Posterior vena cava (tissue), 2 donors: ENCODE measurements at regions not wholly inside any gene's neighbourhood (a gene's known extent, or its start where the extent isn't known, plus 50 kb on each side); places are given as distances from the start of the nearest gene placed in this dataset.

Experiments used
- DNase-seq: peaks from one replicate; pipeline ENCODE4 v3.0.0-alpha.2; 2020; ENCODE audit warnings: low spot score
- intact Hi-C, 2 donors: fragments of 100-400 bp; cut with DNase I; formaldehyde crosslinking; loops; one replicate each; pipeline versions ENCODE4 v1.14.1 to v1.14.2; 2022 to 2023
- donor health status: DM: yes; HTN: yes; CAD: no.
- donor health status: DM: yes; HTN: yes; CAD: no.

DNA sequence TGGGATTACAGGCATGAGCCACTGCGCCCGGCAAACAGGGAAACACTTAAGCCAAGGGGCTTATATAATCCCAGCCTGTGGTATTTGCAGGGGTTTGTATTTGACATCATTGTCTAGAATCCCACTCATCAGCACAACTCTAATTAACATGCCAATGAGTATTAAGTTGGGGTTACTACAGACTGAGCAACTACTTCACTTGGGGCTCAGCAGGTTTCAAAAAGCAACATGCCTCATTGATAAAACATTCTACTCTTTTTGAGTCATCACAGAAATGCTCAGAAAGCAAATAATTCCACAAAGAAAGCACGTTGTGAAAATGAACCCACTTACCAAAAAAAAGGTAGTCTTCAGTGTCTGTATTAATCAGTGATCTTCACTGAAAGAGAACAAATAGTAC is 236.9 kb upstream of the CELF2 start:
- intact Hi-C loops = no loop called here
- DNase-seq = no peak

DNA sequence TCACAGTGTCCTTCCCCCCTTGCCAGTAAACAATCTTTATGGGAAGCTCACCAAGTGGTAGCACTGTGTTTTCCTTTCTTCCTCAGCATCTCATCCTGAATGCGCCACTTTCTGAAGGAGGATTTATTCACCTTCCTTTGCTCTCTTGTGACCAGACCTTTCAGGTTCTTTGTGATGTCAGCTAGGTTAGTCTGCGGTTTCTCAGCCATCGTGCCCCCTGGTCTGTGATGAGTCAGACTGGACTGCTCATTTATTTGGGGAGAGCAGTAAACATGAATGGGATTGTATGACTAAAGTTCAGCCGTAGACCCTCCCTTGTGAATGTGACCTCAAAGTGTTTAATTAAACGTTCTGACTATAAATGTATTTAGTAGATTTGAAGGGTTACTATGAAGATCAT is 235.1 kb upstream of the CELF2 start:
- DNase-seq = no peak
- intact Hi-C loops = no loop called here

DNA sequence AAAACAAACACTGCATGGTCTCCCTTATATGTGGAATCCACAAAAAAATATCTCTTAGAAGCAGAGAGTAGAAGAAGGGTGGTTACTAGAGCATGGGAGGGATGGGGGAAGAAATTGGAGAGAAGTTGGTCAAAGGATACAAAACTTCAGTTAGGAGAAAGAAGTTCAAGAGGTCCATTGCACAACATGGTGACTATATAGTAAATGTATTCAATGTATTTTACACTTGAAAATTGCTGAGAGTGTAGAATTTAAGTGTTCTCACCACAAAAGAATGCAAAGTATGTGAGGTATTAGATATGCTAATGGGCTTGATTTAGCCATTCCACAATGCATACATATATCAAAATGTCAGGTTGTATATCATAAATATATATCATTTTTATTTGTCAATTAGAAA is 232.0 kb upstream of the CELF2 start:
- DNase-seq = no peak
- intact Hi-C loops = no loop called here

DNA sequence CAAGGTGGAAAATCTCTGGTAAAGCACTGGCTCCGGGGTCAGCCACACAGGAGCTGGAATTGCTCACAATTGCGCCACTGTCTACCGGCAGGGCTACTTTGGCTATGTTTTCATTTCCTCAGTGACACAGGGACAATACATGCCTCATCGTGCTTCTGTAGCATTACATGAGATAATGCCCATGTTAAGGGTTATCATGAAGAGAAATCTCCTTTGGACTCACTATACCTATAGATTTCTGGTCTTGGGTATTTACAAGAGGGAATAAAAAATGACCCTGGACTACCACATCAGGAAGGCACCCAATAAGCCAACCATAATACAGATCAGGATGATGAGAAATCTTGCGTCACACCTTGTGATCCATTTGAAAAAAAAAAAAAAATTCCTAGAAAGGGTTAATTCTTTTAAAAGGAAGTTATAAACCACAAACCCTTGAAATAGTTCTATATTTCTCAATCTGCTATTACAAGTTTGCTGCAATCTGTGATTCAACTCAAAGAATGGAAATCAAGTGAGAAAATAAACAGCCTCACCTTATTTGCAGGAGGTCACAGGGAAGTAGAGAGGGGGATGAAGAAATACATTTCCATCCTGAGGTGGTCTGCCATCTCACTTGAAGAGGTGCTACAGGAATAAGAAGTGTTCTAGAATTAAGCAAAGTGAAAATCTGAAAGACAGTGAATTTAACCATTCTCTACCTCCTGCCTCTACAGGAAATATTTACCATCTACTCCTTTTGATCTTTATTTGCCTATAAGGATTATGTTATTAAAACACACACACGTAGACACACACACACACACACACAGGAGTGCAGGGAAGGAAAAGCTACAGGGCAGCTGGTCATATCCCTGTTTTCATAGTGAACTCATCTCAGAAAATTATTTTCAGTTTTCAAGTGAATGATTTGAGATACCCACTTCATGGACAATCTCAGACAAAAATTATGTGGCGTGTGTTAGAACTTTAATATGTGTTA is 231.3 kb upstream of the CELF2 start:
- no peak for DNase-seq
- intact Hi-C loops = no loop called here

DNA sequence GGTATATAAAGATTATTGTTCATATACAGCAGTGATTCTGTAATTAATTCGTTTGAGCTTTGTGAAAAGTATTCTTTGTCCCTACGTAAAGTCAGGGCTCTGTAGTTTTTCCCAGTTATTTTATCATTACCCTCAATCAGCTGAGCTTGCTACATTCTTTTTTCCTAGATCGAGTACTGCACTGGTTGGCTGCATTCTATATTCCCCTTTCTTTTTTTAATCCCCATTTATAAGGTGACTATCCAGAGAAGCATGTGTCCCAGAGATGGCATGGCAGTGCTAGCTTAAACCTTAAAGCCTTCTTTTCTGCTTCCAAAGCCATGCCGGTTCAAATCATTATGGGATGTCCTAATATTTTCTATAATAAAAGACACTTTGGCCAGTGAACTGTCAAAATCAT is 230.1 kb upstream of the CELF2 start:
- intact Hi-C loops = no loop called here
- DNase-seq = no peak

DNA sequence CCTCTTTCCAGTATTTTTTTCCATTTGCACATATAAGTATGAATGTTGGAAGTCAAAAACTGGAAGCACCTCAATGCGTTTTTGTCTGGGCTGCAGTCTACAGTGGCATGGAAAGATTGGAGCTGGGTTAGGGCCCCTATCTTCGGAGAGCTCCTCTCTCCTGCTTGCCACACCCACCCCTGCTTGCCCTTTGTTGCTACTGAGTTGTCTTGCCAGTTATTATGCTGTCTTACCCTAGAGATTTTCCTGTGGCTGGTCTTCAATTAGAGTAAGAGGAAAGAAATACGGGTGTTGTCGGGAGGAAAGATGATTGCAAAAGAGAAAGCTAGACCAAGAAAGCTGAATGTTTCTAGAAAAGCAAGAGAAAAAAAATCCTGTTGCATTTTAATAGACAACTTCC is 228.9 kb upstream of the CELF2 start:
- intact Hi-C loops = no loop called here
- no peak for DNase-seq

DNA sequence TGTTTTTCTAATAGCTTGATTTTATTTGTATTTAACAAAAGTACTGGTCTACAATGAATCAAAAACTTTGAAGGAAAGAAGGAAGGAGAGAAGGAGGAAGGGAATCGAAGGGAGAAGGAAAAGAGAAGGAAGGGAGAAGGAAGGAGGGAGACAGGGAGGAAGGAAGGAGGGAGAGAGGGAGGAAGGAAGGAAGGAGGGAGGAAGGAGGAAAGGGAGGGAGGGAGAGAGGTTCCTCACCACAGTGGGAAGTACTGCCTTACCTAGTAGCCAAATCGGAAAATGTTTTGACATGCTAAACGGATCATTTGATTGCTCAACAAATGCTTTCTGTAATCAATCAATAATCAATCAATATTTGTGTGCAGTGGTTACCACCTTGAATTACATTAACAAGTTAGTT is 225.8 kb upstream of the CELF2 start:
- DNase-seq = no peak
- intact Hi-C loops = no loop called here

DNA sequence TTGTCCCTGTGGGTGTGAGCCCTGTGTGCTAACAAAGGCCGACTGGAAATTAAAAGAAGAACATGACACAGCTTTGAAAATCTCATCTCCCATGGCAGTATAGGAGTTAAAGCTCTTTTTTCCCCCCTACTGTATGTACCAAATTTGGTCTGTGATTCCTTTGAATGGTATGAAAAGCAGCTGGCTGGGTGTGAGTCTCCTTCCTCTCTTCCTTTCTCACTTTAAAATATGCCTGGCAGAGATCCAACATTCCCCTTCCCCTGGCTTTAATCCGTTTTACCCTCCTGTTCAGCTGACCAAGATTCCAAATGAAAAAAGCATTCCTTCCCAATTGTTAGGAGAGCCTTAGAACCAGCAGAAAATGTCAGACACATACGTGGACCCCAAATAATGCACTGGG is 225.0 kb upstream of the CELF2 start:
- DNase-seq = no peak
- intact Hi-C loops = no loop called here

DNA sequence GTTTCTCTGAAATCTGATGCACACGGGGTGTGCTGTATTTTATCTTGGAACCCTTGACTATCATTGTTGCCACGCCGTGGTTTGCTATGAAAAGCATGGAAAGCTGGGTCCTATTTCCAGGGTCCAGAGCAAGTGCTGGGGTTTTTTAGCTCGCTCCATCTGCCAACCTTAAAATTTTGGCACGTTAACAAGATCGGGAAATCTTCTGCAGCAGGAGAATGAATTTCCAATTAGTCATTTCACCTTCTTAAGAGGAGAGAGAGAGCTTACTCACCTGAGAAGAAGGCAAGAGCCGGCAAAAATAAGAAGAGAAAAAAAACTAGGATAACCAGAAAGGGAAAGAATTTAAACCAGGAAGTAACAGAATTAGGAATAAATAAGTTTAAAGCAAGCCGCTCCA is 223.6 kb upstream of the CELF2 start:
- DNase-seq = no peak
- intact Hi-C loops = no loop called here

DNA sequence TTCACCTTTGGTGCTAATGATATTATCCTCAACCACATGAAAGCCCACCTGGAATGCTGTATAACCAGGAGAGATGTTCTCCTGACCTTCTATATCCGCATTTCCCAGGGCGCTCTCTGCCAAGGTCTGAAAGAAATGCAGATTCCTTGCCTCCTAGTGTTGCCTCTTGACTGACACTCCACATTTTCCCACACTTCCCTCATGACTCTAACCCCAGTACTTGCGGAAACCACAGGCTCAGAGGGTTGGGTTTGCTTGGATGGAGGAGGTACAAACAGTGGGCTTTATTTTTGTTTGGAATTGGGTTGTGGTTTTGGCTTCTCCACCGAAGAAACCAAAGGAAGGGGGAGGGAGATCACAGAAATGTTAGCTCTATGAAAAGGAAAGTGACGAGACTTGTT is 222.9 kb upstream of the CELF2 start:
- DNase-seq = no peak
- intact Hi-C loops = loop anchor here in 1 of 2 donors (5.0 kb wide), 1 partner anchor 78 kb away; no protein-coding TSS in a partner anchor

DNA sequence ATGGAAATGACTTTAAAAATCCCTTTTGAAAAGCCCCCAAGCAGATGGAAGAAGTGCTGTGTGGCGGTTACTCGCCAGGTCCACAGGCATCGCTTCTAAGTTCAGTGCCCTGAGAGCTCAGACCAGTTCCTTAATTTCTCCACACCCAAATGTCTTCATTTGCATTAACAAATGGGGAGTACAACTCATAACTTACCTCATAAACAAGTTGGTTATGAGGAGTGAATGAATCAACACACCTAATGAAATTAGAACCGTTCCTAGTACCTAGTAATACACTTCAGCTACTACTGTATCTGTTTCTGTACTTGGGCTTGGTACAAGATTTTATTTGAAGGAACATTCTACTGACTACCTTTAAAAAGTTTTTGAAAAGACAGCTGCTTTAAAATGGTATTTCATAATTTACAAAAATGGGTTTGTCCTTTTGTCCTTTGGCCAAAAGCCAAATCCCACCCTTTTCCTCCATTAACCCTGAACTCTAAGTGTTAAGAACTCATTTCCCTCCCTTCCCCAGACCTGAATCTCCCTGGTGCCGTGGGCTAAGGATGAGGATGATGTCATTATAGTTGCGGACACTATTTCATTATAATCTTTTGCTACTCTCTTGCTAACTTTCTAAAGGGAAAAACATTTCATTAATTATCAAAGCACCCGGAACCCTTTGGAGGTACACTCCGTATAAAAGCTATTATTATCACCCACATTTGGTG is 221.5 kb upstream of the CELF2 start:
- DNase-seq = no peak
- intact Hi-C loops = loop anchor here in 1 of 2 donors (5.0 kb wide), 1 partner anchor 76 kb away; no protein-coding TSS in a partner anchor

DNA sequence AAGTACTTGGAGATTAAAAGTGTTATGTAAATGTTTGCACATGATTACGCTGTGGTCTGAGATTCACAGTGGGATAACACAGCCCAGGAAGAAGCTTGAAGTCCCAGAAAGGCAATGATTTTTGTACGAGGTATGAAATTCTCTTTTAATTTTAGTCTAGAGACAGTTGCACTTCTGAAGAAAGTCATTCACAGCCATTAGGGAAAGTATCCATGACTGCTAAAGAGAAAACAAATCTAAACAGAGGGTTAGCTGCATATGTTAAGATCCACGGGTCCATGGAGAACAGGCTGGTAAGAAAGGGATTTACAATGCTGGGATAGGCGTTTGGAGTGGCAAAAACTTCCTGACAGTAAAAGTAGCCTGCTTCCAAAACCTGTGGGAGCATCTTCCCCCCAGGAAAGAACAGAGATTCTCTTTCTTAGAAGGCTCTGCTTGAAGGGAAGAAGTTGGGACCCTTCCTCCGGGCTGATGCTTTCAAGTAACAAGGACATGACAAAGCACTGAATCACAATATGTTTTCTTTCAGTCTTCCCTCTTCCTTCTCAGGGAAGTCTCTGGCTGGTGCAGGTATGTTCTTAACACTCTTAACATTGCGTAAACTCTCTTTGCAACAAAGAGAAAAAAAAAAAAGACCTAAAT is 220.8 kb upstream of the CELF2 start:
- no peak for DNase-seq
- intact Hi-C loops = loop anchor here in 1 of 2 donors (5.0 kb wide), 1 partner anchor 75 kb away; no protein-coding TSS in a partner anchor

DNA sequence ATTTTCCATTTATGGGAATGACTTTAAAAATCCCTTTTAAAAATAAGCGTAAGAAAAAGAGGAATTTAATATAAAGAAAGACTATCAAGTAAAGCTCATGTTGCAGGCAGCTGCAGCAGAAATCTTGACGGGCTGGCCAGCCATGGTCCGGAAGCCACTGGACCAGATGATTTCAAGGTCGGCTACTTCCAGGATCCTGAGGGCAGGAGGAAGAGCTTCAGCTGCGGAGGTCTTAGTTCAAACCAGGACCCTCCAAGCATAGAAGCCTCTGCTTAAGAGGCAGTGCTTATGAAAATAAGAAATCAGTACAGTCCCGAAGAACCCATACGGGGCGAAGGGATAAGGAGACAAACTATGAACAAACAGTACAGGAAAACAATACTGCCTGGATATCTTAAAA is 220.2 kb upstream of the CELF2 start:
- no peak for DNase-seq
- intact Hi-C loops = loop anchor here in 1 of 2 donors (5.0 kb wide), 1 partner anchor 75 kb away; no protein-coding TSS in a partner anchor

DNA sequence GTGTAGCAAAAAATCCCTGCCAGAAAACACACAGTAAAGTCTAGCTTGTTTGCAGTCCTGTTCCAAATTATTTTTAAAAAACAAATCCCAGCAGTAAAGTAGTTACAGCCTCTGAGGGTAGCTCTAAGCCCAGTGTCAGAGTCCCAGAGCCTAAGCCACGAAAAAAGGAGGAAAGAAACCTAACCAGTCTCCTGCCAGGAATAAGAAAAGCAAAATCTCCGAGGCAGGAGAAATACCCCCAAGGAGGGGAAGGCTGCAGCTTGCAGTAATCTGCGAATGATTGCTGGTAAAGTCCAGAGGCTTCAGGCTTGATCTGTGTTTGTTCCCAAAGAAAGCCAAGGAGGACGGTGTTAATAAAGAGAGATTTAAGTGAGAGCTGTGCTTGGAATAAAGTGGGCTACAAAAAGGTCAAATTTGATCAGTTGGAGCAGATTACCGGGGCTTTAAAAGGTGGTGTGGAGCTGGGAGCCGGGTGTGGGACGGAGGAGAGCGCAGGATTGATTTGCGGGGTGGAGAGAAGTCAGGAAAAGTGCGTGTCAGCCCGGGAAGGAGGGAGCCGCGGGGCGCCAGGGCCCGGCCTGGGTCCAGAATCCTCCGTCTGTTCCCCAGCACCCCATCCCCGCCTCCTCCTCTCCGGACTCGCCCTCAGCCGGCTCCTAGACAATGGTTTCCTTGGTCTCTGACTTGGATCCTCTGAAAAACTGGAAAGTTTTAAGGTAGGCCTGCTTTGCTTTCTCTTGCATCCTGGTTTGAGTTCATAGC is 219.4 kb upstream of the CELF2 start:
- intact Hi-C loops = loop anchor here in 1 of 2 donors (5.0 kb wide), 1 partner anchor 74 kb away; no protein-coding TSS in a partner anchor
- no peak for DNase-seq

DNA sequence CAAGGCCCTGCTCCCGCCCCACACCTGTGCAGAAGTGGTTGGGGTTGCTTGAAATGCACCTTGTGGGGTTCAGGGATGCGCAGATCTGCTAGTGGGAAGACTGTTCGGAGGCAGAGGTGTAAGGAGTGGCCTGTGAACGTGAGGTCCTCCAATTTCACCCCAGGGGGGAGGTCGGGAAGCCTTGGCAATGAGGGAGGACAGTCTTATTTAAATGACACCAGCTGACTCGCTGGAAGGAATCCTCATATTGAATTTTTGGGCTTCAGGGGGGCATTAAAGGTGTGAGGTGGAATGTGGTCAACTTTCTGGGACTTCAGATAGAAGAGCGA is 218.8 kb upstream of the CELF2 start:
- intact Hi-C loops = loop anchor here in 1 of 2 donors (5.0 kb wide), 1 partner anchor 73 kb away; no protein-coding TSS in a partner anchor
- no peak for DNase-seq

DNA sequence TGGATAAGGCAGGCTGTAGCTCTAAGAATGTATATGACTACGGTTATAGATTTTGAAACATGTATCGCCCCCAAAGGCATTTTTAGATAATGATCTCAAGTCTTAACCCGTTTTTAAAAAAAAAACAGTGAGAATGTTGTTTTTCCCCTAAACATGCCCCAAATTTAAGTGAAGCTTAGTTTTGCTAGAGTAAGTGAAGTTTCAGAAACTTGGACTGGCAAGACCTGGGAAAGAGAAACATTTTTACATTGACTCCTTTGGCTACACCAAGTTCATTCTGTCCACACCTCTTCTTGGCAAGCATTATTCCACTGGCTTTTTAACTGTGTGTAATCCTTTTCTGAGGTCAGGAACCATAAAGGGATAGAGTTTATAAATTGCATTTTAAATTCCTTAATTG is 216.7 kb upstream of the CELF2 start:
- intact Hi-C loops = no loop called here
- no peak for DNase-seq

DNA sequence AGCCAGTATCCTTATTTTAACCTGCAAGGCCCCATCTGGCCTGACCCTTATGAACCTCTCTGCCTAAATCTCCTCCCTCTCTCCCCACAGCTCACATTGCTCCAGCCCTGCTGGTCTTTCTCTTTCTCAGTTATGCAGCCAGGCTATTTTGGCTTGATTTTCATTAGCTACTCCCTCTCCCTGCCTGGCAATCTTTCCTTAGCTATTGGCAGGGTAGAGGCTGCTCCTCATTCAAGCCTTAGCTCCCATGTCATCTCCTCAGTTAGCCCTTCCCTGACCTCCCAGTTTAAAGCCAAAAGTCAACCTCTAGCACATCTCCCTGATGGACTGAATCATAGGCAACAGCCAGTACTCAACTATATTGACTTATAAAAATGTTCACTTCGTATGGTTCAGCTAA is 214.4 kb upstream of the CELF2 start:
- no peak for DNase-seq
- intact Hi-C loops = no loop called here

DNA sequence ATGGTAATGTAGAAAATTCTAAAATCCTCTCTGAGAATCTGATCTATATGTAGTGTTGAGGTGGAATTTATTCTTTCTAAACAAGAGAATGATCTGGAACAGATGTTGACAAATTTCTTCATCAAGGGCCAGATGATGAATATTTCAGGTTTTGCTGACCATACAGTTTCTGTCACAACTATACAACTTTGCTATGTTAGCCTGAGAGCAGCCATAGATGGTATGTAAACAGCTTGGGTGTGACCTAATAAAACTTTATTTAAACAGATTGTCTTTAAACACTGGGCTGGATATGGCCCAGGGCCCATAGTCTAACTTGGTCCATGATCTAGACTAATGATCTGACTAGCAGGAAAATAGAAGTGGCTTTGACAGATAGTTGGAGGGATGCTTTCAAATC is 213.6 kb upstream of the CELF2 start:
- no peak for DNase-seq
- intact Hi-C loops = no loop called here

DNA sequence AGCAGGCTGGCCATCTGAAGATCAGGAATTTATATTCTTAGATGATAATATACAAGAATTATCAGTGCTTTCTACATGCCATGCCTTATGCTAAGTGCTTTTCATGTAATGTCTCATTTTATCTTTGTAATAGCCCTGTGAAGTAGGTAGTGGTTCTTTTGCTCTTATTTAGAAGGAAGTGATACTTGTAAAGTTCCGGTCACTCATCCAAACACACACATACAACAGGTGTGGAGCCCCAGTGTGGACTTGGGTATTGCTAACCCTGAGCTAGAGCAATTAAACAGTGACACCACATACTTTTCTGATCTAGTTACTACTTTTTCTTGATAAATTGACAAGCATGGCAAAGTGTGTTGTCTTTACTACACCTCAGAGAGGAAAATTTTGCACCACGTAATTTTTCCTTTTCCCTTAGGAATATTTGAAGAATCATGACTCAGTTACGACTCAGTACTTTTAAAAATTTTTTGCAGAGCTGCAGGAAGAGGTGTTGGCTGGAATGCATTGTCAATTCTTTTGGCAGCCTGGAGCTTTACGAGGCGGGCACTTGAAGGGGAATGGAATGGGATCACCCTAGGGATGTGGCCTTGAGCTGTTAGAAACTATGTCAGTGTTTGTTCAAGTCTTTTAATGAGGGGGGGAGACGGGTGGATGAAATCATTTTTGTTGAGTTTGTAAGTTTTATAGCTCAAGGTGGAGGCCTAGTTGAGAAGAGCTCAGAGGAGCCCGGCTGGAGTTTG is 212.5 kb upstream of the CELF2 start:
- no peak for DNase-seq

More for the DNA sequence above, 212.5 kb upstream of the CELF2 start:
- intact Hi-C loops = no loop called here
